HL-60 (cell line): ENCODE measurements at regions not wholly inside any gene's neighbourhood (a gene's known extent, or its start where the extent isn't known, plus 50 kb on each side); places are given as distances from the start of the nearest gene placed in this dataset.

Experiments
- DNase-seq, 2 experiments: peaks; one replicate each; pipeline ENCODE4 v3.0.0-alpha.2; 2010 to 2020; ENCODE audit warnings: low read depth in 1 of 2, low spot score in 1 of 2
- H3K27ac ChIP-seq: fragments of 250-450 bp; sonication (Bioruptor Pico); replicated peaks from 2 replicates; pipeline ENCODE4 v1.5.1; 2020; ENCODE audit warnings: mild to moderate bottlenecking, moderate library complexity
- H3K27me3 ChIP-seq: fragments of 250-450 bp; sonication (Bioruptor Pico); 2 replicates; pipeline ENCODE4 v1.5.1; 2021; ENCODE audit warnings: mild to moderate bottlenecking, moderate library complexity; ENCODE audit not compliant: insufficient read depth, poor library complexity, severe bottlenecking
- H3K4me3 ChIP-seq: replicated peaks from 2 replicates; pipeline ENCODE4 v1.5.1; 2011; ENCODE audit warnings: mild to moderate bottlenecking, control low read depth, low read length; ENCODE audit not compliant: insufficient read depth
- CTCF ChIP-seq: IDR thresholded peaks from one replicate; pipeline ENCODE4 v1.5.1; 2011; ENCODE audit warnings: low read length, control low read depth, inconsistent platforms; ENCODE audit not compliant: insufficient read depth
- GABPA ChIP-seq: IDR thresholded peaks from 2 replicates; pipeline ENCODE4 v1.6.1; 2012; ENCODE audit warnings: low read depth
- POLR2AphosphoS5 ChIP-seq: IDR thresholded peaks from 2 replicates; pipeline ENCODE4 v1.6.1; 2012; ENCODE audit warnings: low read depth
- REST ChIP-seq: IDR thresholded peaks from 2 replicates; pipeline ENCODE4 v1.6.1; 2012; ENCODE audit warnings: low read depth; ENCODE audit not compliant: insufficient replicate concordance
- SPI1 ChIP-seq: IDR thresholded peaks from 2 replicates; pipeline ENCODE4 v1.6.1; 2012; ENCODE audit warnings: low read depth, mild to moderate bottlenecking, borderline replicate concordance

- TF ChIP-seq GABPA (no peak), REST (no peak)
- H3K27me3 ChIP-seq, result no peaks in the 10 kb centered on the region
- H3K27ac ChIP-seq, result no peak overlapping the region
- no peak overlapping the region for H3K4me3 ChIP-seq
- no peak for DNase-seq
Measured at GRCh38 chr14:34058510-34058909, 107.6 kb upstream of the EGLN3 start.

- Histone ChIP-seq H3K27me3 (no peaks in the 10 kb centered on the region), H3K4me3 (no peak overlapping the region), H3K27ac (no peak overlapping the region)
- DNase-seq, result no peak
- TF ChIP-seq SPI1, result no peak
- TF ChIP-seq CTCF, result no peak
- TF ChIP-seq POLR2AphosphoS5, result no peak
- no peak for TF ChIP-seq GABPA
- TF ChIP-seq REST, result no peak
Measured at GRCh38 chr14:34056046-34056445, 105.2 kb upstream of the EGLN3 start.

GRCh38 chr14:34055157-34055950 is 104.5 kb upstream of the EGLN3 start:
- H3K4me3 ChIP-seq, result no peak overlapping the region
- TF ChIP-seq SPI1 (no peak), GABPA (no peak), CTCF (no peak), POLR2AphosphoS5 (no peak), REST (no peak)
- no peaks in the 10 kb centered on the region for H3K27me3 ChIP-seq
- no peak for DNase-seq
- no peak overlapping the region for H3K27ac ChIP-seq
